ENCODE measurements at regions not wholly inside any gene's neighbourhood (a gene's known extent, or its start where the extent isn't known, plus 50 kb on each side); places are given as distances from the start of the nearest gene placed in this dataset.

- TF ChIP-seq EZH2 (IDR thresholded peaks at IDR 0.05; ENCODE audit: borderline replicate concordance, low read depth, low read length, severe bottlenecking) = no peak
- TF ChIP-seq, protein P1, sequence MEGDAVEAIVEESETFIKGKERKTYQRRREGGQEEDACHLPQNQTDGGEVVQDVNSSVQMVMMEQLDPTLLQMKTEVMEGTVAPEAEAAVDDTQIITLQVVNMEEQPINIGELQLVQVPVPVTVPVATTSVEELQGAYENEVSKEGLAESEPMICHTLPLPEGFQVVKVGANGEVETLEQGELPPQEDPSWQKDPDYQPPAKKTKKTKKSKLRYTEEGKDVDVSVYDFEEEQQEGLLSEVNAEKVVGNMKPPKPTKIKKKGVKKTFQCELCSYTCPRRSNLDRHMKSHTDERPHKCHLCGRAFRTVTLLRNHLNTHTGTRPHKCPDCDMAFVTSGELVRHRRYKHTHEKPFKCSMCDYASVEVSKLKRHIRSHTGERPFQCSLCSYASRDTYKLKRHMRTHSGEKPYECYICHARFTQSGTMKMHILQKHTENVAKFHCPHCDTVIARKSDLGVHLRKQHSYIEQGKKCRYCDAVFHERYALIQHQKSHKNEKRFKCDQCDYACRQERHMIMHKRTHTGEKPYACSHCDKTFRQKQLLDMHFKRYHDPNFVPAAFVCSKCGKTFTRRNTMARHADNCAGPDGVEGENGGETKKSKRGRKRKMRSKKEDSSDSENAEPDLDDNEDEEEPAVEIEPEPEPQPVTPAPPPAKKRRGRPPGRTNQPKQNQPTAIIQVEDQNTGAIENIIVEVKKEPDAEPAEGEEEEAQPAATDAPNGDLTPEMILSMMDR (IDR thresholded peaks at IDR 0.05; ENCODE audit: extremely low read depth in 1 of 2, insufficient read depth in 1 of 2, low read depth in 1 of 2, low read length in 2 of 2) = no peak
- TF ChIP-seq POLR2AphosphoS5 (IDR thresholded peaks at IDR 0.05; ENCODE audit: insufficient read depth, low read depth, low read length) = peak; percentile 93
- TF ChIP-seq JUN (IDR thresholded peaks at IDR 0.05; ENCODE audit: borderline replicate concordance, insufficient read depth, insufficient read length, low read depth) = no peak
- no peak for TF ChIP-seq GATA2 (IDR thresholded peaks at IDR 0.05; ENCODE audit: insufficient read depth, insufficient read length, low read depth, low read length)
- peak; percentile 89 for TF ChIP-seq POLR2A (IDR thresholded peaks at IDR 0.05; ENCODE audit: low read depth, low read length)
Observed at GRCh38 chr6:71420693-71421328, 132.2 kb downstream of the OGFRL1 start.
